H1 (cell line): ENCODE measurements at regions not wholly inside any gene's neighbourhood (a gene's known extent, or its start where the extent isn't known, plus 50 kb on each side); places are given as distances from the start of the nearest gene placed in this dataset.

Source experiments
- BCL11A ChIP-seq, 2 experiments: IDR thresholded peaks; one replicate each; pipeline ENCODE4 v1.6.1; 2011; ENCODE audit warnings: low read depth in 2 of 2, low read length in 2 of 2, mild to moderate bottlenecking in 2 of 2
- CTCF ChIP-seq, 3 experiments: IDR thresholded peaks; 1 replicate in 2 of 3; 2 replicates in 1 of 3; pipeline versions ENCODE4 v1.5.1 to v1.6.1; 2011; ENCODE audit warnings: low read length in 3 of 3, mild to moderate bottlenecking in 3 of 3, inconsistent platforms in 2 of 3, low read depth in 1 of 3, moderate library complexity in 1 of 3; ENCODE audit not compliant: insufficient read depth in 1 of 3; ENCODE audit errors: control extremely low read depth in 1 of 3
- EGR1 ChIP-seq: IDR thresholded peaks from 2 replicates; pipeline ENCODE4 v1.6.1; 2011; ENCODE audit warnings: low read depth, low read length, borderline replicate concordance
- EP300 ChIP-seq, 2 experiments: IDR thresholded peaks; 1 replicate in 1 of 2; 2 replicates in 1 of 2; pipeline ENCODE4 v1.6.1; 2011 to 2012; ENCODE audit warnings: low read depth in 2 of 2, low read length in 2 of 2, mild to moderate bottlenecking in 2 of 2, borderline replicate concordance in 1 of 2, inconsistent platforms in 1 of 2, moderate library complexity in 1 of 2
- GTF2F1 ChIP-seq: IDR thresholded peaks from 2 replicates; pipeline ENCODE4 v1.6.1; 2012; ENCODE audit warnings: low read depth, low read length, improper control_type of control experiment, borderline replicate concordance
- JUN ChIP-seq: IDR thresholded peaks from 2 replicates; pipeline ENCODE4 v1.6.1; 2011; ENCODE audit warnings: low read depth, mild to moderate bottlenecking, improper control_type of control experiment, low read length
- KDM1A ChIP-seq: fragments of 200-600, 300-600 bp; sonication (generic); IDR thresholded peaks from 2 replicates; pipeline ENCODE4 v1.7.1; 2016; ENCODE audit warnings: mild to moderate bottlenecking, low read length, borderline replicate concordance
- POLR2A ChIP-seq, 2 experiments: IDR thresholded peaks; 1 replicate in 1 of 2; 2 replicates in 1 of 2; pipeline ENCODE4 v1.6.1; 2011; ENCODE audit warnings: low read depth in 2 of 2, low read length in 2 of 2, mild to moderate bottlenecking in 2 of 2; ENCODE audit errors: control extremely low read depth in 1 of 2
- POLR2AphosphoS5 ChIP-seq: IDR thresholded peaks from 2 replicates; pipeline ENCODE4 v1.6.1; 2011; ENCODE audit warnings: low read depth, low read length
- RBBP5 ChIP-seq: IDR thresholded peaks from 2 replicates; pipeline ENCODE4 v1.7.1; 2012; ENCODE audit warnings: low read depth, mild to moderate bottlenecking, inconsistent platforms, low read length, moderate library complexity, borderline replicate concordance
- SP1 ChIP-seq: IDR thresholded peaks from 2 replicates; pipeline ENCODE4 v1.6.1; 2011; ENCODE audit warnings: low read depth, low read length
- SP2 ChIP-seq: IDR thresholded peaks from 2 replicates; pipeline ENCODE4 v1.6.1; 2012; ENCODE audit warnings: mild to moderate bottlenecking, low read length, inconsistent platforms
- TAF1 ChIP-seq: IDR thresholded peaks from 2 replicates; pipeline ENCODE4 v1.6.1; 2011; ENCODE audit warnings: mild to moderate bottlenecking, low read depth, low read length
- TBP ChIP-seq: IDR thresholded peaks from 2 replicates; pipeline ENCODE4 v1.6.1; 2011; ENCODE audit warnings: low read depth, low read length, improper control_type of control experiment

- TF ChIP-seq EGR1, result no peak
- no peak for TF ChIP-seq RBBP5
- no peak for TF ChIP-seq CTCF (IDR thresholded peaks at IDR 0.05; ENCODE audit: control extremely low read depth in 1 of 3, insufficient read depth in 1 of 3, low read depth in 1 of 3, low read length in 3 of 3)
- TF ChIP-seq JUN, result no peak
- TF ChIP-seq GTF2F1, result no peak
- no peak for TF ChIP-seq EP300 (IDR thresholded peaks at IDR 0.05; ENCODE audit: borderline replicate concordance in 1 of 2, low read depth in 2 of 2, low read length in 2 of 2)
- no peak for TF ChIP-seq SP2
- TF ChIP-seq TAF1, result no peak
- no peak for TF ChIP-seq POLR2AphosphoS5
- no peak for TF ChIP-seq KDM1A
- TF ChIP-seq POLR2A (IDR thresholded peaks at IDR 0.05; ENCODE audit: control extremely low read depth in 1 of 2, low read depth in 2 of 2, low read length in 2 of 2), result no peak
- no peak for TF ChIP-seq SP1
- no peak for TF ChIP-seq BCL11A (IDR thresholded peaks at IDR 0.05; ENCODE audit: low read depth in 2 of 2, low read length in 2 of 2)
- no peak for TF ChIP-seq TBP
Measured at GRCh38 chr16:11429123-11429522, 83.9 kb downstream of the RMI2 start.
